ENCODE measurements at regions not wholly inside any gene's neighbourhood (a gene's known extent, or its start where the extent isn't known, plus 50 kb on each side); places are given as distances from the start of the nearest gene placed in this dataset.

- intact Hi-C loops (cut with micrococcal nuclease) = no loop called here
- POLR2A ChIA-PET = no interaction called here
- DNase-seq (ENCODE audit: low read depth, low spot score) = no peak
- Histone ChIP-seq H3K4me3 (replicated peaks in 1 of 2; ENCODE audit: low read depth in 1 of 2, low read length in 2 of 2) (no peak overlapping the region), H3K9me2 (ENCODE audit: insufficient read depth) (no peaks in the 10 kb centered on the region), H2AFZ (ENCODE audit: low read depth, low read length, poor library complexity, severe bottlenecking) (peak overlapping the region; percentile 60), H3K9me3 (ENCODE audit: control insufficient read depth in 1 of 2, insufficient read depth in 1 of 2, low read depth in 1 of 2, low read length in 2 of 2) (no peaks in the 10 kb centered on the region), H3K4me2 (ENCODE audit: low read length) (no peak overlapping the region), H4K20me1 (ENCODE audit: insufficient read depth) (no peaks in the 10 kb centered on the region), H3K4me1 (ENCODE audit: control insufficient read depth in 1 of 2, insufficient read depth in 2 of 2, low read length in 2 of 2) (peaks cover 6 to 33% of the 10 kb centered on the region in 2 experiments; a peak in 3 of 4 replicates), H3K27ac (ENCODE audit: low read depth, low read length) (no peak overlapping the region), H3K36me3 (ENCODE audit: control insufficient read depth in 1 of 2, insufficient read depth in 2 of 2, low read length in 2 of 2) (no peaks in the 10 kb centered on the region), H3K79me2 (ENCODE audit: insufficient read depth, low read length) (no peaks in the 10 kb centered on the region), H3K27me3 (ENCODE audit: insufficient read depth, low read length) (no peaks in the 10 kb centered on the region), H3K9ac (ENCODE audit: low read length) (no peak overlapping the region)
- TF ChIP-seq, protein P1, sequence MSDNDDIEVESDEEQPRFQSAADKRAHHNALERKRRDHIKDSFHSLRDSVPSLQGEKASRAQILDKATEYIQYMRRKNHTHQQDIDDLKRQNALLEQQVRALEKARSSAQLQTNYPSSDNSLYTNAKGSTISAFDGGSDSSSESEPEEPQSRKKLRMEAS (IDR thresholded peaks at IDR 0.05) = no peak
- TF ChIP-seq JUND (IDR thresholded peaks at IDR 0.05) (no peak), CEBPB (IDR thresholded peaks at IDR 0.05; ENCODE audit: low read depth) (no peak), CBX3 (IDR thresholded peaks at IDR 0.05; ENCODE audit: low read depth) (no peak), ZFX (IDR thresholded peaks at IDR 0.05) (no peak), EGR1 (IDR thresholded peaks at IDR 0.05; ENCODE audit: low read depth) (no peak), POLR2A (IDR thresholded peaks at IDR 0.05; ENCODE audit: borderline replicate concordance, extremely low read depth, insufficient read depth, insufficient read length) (no peak), EZH2 (IDR thresholded peaks at IDR 0.05) (no peak), TCF7L2 (IDR thresholded peaks at IDR 0.05; ENCODE audit: borderline replicate concordance, extremely low read depth, insufficient read depth, insufficient read length) (no peak), ZNF274 (IDR thresholded peaks at IDR 0.05; ENCODE audit: low read depth, low read length) (no peak), ELF1 (IDR thresholded peaks at IDR 0.05; ENCODE audit: borderline replicate concordance, low read depth) (no peak), ATF3 (IDR thresholded peaks at IDR 0.05) (no peak)
- TF ChIP-seq, protein P2, sequence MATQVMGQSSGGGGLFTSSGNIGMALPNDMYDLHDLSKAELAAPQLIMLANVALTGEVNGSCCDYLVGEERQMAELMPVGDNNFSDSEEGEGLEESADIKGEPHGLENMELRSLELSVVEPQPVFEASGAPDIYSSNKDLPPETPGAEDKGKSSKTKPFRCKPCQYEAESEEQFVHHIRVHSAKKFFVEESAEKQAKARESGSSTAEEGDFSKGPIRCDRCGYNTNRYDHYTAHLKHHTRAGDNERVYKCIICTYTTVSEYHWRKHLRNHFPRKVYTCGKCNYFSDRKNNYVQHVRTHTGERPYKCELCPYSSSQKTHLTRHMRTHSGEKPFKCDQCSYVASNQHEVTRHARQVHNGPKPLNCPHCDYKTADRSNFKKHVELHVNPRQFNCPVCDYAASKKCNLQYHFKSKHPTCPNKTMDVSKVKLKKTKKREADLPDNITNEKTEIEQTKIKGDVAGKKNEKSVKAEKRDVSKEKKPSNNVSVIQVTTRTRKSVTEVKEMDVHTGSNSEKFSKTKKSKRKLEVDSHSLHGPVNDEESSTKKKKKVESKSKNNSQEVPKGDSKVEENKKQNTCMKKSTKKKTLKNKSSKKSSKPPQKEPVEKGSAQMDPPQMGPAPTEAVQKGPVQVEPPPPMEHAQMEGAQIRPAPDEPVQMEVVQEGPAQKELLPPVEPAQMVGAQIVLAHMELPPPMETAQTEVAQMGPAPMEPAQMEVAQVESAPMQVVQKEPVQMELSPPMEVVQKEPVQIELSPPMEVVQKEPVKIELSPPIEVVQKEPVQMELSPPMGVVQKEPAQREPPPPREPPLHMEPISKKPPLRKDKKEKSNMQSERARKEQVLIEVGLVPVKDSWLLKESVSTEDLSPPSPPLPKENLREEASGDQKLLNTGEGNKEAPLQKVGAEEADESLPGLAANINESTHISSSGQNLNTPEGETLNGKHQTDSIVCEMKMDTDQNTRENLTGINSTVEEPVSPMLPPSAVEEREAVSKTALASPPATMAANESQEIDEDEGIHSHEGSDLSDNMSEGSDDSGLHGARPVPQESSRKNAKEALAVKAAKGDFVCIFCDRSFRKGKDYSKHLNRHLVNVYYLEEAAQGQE (IDR thresholded peaks at IDR 0.05; ENCODE audit: low read depth) = no peak
- TF ChIP-seq, protein P3, sequence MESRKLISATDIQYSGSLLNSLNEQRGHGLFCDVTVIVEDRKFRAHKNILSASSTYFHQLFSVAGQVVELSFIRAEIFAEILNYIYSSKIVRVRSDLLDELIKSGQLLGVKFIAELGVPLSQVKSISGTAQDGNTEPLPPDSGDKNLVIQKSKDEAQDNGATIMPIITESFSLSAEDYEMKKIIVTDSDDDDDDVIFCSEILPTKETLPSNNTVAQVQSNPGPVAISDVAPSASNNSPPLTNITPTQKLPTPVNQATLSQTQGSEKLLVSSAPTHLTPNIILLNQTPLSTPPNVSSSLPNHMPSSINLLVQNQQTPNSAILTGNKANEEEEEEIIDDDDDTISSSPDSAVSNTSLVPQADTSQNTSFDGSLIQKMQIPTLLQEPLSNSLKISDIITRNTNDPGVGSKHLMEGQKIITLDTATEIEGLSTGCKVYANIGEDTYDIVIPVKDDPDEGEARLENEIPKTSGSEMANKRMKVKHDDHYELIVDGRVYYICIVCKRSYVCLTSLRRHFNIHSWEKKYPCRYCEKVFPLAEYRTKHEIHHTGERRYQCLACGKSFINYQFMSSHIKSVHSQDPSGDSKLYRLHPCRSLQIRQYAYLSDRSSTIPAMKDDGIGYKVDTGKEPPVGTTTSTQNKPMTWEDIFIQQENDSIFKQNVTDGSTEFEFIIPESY (IDR thresholded peaks at IDR 0.05; ENCODE audit: extremely low read depth, insufficient replicate concordance, low read length) = no peak
- ATAC-seq = no peak
- RAD21 ChIA-PET (ENCODE audit: low non-redundant PET in 1 of 2, low total read pairs in 2 of 2, uncharacterized antibody in 2 of 2, unreplicated experiment in 2 of 2) = no interaction called here
- no TSS peak for BruUV-seq (replicated peaks)
- CTCF ChIA-PET = no interaction called here
Observed at GRCh38 chr3:150335631-150336030, 72.5 kb upstream of the TSC22D2 start.

Measured in HCT116 (cell line).